LoVo (cell line): ENCODE measurements at regions not wholly inside any gene's neighbourhood (a gene's known extent, or its start where the extent isn't known, plus 50 kb on each side); places are given as distances from the start of the nearest gene placed in this dataset.

ENCODE experiments used
- DNase-seq: peaks from one replicate; pipeline ENCODE4 v3.0.0-alpha.2; 2016; ENCODE audit warnings: low spot score

DNA sequence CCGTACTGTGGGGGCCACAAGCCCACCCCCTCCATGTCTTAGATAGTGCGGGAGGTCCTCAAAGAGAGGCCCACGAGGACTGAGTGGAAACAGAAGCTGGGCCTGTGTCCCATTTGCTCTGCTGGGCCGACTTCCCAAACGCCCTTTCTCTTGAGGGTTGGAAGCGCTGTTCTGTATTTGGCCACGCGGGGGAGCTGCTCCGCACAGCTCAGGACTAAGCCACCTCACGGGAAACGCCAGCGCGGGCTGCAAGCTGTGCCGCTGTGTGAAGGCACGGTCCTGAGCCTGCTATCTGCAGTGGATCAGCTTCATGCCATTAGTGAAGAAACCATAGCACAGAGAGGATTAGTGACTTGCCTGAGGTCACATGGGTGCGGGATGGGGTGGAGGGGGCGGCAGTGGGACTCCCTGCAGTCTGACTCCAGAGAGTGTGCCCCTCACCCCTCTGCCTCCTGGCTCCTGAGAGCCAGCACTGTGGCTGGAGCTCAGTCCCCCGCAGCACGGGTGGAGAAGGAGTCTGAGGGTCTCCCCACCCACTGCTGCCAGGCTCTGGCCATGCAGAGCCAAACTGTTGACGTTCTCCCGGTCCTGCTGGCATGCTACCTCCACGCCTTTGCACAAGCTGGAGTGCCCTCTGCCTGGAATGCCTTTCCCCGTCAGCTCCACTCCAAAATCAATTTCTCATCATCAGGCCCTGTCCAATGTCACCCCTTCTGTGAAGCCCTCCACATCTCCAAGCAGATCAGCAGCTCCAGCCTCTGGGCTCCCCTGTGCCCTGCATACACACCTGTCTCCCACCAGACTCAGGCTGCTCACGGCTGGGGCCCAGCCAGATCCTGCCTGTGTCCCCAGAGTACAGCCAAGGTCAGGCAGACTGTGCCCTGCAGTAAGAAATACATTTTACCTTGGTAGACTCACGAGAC is 51.5 kb upstream of the LRRC32 start:
- peak; percentile 79 for DNase-seq

DNA sequence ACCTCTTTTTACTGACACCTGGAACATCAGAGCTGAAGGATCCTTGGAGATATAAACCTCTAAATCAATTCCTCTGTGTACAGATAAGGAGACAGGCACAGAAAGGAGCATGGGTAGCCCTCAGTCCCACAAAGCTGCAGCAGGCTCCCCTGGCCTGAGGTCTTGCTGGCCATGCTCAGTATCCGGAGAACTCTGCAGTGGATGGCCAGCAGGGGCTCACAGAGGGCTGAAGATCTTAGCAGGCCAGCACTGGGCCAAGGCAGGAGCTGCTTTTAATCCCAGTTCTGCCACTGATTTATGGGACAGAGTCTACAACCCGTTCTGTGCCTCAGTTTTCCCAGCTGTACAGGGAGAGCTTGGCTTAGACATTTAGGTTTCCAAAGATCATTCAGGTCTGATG is 52.6 kb upstream of the LRRC32 start:
- DNase-seq = no peak

DNA sequence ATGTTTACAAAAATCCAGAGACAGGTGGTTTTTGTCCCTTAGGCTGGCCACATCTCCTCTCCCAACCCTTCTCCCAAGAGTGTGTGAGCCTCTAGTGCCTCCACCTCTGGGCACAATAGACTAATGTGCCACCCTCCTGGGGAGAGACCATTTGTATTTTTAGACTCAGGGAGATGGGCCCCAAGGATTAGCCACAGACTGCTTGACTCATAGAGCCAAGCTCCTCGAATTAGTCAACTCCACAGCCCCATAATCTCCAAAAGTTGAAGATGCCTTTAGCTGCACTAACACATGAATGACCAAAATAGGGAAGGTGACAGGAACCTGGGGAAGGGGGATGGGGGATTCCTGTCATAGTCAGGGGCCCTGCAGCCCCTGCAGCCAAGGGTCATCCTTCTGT is 53.0 kb upstream of the LRRC32 start:
- no peak for DNase-seq

DNA sequence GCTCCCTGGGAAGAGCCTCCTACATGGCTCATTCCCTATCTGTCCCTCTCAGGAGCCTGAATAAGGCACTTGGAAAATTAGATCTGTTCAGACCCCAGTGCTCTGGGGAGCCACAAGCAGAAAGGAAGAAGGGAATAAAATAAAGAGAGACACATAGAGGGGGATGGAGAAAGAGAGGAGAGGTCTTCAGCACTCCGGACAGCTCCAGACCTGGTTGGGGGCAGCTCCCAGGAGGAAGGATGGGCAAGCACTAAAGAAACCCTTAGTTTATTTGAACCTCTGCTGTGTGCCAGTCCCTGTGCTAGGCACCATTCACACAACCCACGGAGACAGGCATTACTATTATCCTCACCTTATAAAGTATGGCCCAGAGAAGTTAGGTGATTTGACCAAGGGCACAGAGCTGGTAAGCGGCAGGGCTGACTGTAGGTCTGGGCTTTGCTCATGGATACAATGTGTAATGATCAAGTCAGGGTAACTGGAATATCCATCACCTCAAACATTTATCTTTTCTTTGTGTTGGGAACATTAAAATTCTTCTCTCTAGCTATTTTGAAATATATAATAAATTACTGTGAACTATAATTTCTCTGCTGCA is 53.7 kb upstream of the LRRC32 start:
- no peak for DNase-seq

DNA sequence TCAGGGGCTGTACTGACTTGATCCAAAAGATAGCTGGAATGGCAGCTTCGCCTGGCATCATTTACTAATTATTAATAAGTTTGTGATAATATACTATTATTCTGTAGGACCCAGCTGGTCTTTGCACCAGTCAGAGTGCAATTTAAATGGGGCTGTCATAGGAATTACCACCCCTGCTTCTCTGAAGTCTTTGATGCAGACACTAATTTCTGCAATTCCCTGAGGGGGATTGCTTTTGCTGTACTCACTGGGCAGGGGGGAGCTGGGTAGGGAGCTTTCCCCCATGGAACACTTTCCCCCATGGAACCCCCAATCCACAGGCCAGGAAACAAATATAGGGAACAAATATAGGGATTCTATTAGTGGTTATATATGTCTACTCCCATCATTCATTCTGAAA is 54.9 kb upstream of the TSKU start:
- no peak for DNase-seq

DNA sequence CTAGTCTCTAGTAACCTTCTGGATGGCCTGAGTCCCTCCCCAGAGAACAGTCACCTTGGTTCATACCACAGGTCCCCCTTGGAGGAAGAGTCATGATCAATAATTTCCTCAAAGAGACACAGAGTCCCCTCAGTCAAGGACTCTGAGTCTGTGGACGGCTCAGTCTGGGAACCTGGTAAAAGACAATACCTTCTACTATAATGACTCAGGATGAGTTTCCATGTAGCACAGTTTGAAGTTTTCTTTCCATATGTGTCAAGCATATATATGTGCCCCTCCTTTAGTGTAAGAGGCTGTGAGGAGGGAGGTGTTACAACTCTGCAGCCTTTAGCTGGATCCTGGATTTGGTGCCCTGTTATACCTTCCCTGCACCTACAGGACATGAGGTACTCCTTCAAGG is 54.4 kb upstream of the TSKU start:
- DNase-seq = no peak

DNA sequence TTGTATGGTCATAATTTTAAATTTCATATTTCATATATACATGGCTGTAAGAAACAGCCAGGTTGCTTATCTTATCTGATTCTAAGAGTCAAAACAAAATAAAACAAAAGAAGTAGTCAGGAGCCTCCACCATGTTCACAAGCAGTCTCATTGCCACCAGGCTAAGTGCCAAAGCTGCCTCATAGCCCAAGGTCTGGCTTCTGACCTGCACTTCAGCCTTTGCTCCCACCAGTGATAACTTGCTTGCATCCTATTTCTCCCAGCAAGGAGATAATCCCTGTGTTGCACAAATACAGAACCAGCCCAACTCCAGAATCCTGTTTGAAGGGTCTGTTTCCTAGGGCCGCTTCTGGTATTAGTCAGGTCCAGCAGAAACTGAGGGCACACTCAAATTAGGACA is 53.9 kb upstream of the TSKU start:
- no peak for DNase-seq

DNA sequence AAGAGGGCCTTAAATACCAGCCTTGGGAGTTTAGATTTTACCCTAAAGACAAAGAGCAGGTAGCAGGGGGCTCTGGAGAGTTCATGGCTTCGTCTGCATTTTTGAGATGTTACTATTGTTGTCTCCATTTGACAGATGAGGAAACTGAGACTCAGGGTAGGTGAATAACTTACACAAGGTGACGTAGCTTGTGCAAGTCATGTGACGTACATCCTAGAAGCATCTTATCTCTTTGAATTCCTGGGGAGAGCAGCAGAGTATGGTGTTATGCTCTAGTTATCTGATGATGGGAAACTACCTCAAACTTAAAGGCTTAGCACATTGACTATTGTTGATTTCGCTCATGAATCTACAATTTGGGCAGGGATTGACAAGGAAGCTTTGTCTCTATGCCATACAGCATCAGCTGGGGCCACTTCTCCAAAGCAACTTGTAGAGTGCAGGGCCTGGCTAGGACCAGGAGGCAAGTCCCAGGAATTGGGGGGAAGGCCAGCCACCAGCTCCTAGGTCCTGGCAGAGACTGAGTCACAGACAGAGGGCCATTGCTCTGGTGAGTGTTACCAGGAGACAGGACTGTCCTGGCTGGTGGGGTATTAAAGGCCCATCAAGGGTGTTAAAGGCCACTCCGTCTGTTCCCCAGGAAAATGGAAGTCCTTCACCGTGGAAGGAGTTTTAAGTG is 52.1 kb upstream of the TSKU start:
- no peak for DNase-seq

DNA sequence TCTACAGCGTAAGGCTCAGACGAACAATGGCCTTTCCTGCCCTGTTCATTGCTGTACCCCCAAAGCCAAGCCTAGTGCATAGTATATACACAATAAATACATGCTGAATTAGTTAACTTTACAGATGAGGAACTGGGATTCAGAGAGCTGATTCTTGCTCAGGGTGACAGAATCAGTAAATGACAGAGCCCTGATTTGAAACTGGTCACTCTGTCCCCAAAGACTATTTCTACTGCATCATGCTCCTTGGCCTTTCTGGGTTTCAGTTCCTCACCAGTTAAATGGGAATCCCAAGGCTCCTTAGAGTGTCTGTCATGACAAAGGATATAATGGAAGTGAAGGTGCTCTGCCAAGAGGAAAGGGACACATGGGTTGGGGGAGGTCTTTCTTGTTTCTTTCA is 50.5 kb upstream of the TSKU start:
- no peak for DNase-seq
